ENCODE measurements at regions not wholly inside any gene's neighbourhood (a gene's known extent, or its start where the extent isn't known, plus 50 kb on each side); places are given as distances from the start of the nearest gene placed in this dataset.

GRCh38 chr21:31397030-31397429, 53.0 kb upstream of the TIAM1 start:
- no peaks in the 10 kb centered on the region for H3K36me3 ChIP-seq
- no peaks in the 10 kb centered on the region for H3K9me3 ChIP-seq
- no peak for DNase-seq
- H3K4me3 ChIP-seq = no peak overlapping the region
- H3K27me3 ChIP-seq = no peaks in the 10 kb centered on the region

- H3K27me3 ChIP-seq = no peaks in the 10 kb centered on the region
- no peaks in the 10 kb centered on the region for H3K36me3 ChIP-seq
- no peak overlapping the region for H3K4me3 ChIP-seq
- DNase-seq = no peak
- H3K9me3 ChIP-seq = no peaks in the 10 kb centered on the region
These were observed 52.3 kb upstream of the TIAM1 start for GRCh38 chr21:31396399-31396798.

- DNase-seq = no peak
- H3K4me3 ChIP-seq = no peak overlapping the region
- H3K27me3 ChIP-seq = no peaks in the 10 kb centered on the region
These were observed 51.7 kb upstream of the TIAM1 start for GRCh38 chr21:31395791-31396190.

GRCh38 chr21:31395268-31395667, 51.2 kb upstream of the TIAM1 start:
- Histone ChIP-seq H3K4me3 (no peak overlapping the region), H3K36me3 (no peaks in the 10 kb centered on the region), H3K9me3 (no peaks in the 10 kb centered on the region), H3K27me3 (no peaks in the 10 kb centered on the region)
- DNase-seq = no peak

More at GRCh38 chr21:31395791-31396190, 51.7 kb upstream of the TIAM1 start:
- no peaks in the 10 kb centered on the region for H3K36me3 ChIP-seq
- no peaks in the 10 kb centered on the region for H3K9me3 ChIP-seq

GRCh38 chr21:31394309-31394708, 50.2 kb upstream of the TIAM1 start:
- no peaks in the 10 kb centered on the region for H3K9me3 ChIP-seq
- H3K4me3 ChIP-seq = no peak overlapping the region
- DNase-seq = no peak
- no peaks in the 10 kb centered on the region for H3K36me3 ChIP-seq
- no peaks in the 10 kb centered on the region for H3K27me3 ChIP-seq
